Cerebellar cortex (tissue), 1 donor: ENCODE measurements at regions not wholly inside any gene's neighbourhood (a gene's known extent, or its start where the extent isn't known, plus 50 kb on each side); places are given as distances from the start of the nearest gene placed in this dataset.

ENCODE experiments used
- DNase-seq: peaks from one replicate; pipeline ENCODE4 v3.0.0-alpha.2; 2015; ENCODE audit warnings: low spot score

- DNase-seq: peak; percentile 53
Observed at GRCh38 chr18:34159691-34160185, 65.0 kb downstream of the NOL4 start.

- peak; percentile 83 for DNase-seq
Observed at GRCh38 chr18:34158881-34159690, 65.6 kb downstream of the NOL4 start.

DNA sequence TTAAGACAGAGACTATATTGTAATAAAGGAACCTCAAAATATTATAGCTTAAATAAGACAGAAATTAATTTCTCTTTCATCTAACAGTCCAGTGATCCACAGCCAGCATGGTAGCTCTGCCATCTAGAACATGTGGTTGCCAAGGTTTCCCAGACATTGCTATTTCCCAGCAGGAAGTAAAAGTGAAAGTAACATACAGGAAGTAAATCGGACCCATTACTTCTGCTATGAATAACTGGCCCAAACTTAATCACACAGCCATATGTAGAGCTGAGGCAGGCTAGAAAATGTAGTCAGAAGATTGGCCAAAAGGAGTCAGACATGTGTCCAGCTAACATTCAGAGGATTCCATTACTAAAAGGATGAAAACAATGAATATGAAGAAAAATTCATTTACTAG lies 71.0 kb downstream of the NOL4 start:
- no peak for DNase-seq

- no peak for DNase-seq
Observed at GRCh38 chr18:34131006-34131405, 93.7 kb downstream of the NOL4 start.

- DNase-seq: no peak
Observed at GRCh38 chr18:34128436-34128835, 96.3 kb downstream of the NOL4 start.

- no peak for DNase-seq
Observed at GRCh38 chr18:34126121-34126520, 98.6 kb downstream of the NOL4 start.

DNA sequence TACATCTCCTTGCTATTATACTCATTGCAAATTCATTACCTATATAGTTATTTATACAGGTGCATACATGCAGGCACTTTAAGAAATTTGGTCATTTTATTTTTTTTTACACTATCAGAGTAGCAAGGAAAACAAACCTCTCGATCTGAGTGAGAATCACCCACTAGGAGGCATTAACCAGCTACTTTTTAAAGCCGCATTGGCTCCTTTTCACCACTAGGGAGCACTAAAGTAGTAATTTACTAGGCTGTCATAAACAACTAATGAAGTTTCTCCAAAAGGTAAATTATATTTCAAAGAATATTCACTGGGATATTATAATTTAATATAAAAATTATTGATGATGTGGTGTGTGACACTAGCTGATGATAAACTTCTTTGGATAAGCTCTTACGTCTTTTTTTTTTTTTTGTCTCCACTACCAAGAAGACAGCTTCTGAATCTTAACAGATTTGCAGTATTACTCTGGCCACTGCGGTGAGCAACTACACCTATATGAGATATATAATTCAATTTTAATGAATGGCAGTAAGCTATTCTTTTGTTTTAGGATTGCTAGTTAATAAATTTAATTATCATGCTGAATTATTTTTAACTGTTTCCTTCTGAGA lies 101.9 kb downstream of the NOL4 start:
- DNase-seq: peak; percentile 75

DNA sequence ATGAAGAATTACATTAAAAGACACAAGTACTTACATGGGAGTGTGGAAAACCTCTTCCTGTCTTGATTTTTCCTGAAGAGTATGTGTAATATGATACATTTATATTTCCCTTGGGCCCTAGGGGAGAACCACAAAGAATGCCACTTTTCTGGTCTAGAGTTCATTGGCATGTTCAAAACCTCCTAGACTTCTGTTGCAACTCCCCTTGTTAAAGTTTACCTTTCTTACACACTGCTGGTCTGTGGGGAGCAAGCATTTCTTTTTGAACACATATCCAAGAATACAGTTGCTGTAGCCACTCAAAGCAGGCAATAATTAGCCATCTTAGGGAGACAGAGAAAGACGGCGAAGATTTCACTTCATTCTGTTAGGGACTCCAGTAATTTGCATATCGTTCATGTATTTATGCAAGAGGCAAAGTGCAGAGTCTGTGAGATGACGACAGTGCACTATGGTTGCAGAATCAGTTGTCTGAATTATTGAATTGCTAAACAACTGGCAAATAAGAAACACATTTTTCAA lies 103.5 kb downstream of the NOL4 start:
- DNase-seq: no peak

DNA sequence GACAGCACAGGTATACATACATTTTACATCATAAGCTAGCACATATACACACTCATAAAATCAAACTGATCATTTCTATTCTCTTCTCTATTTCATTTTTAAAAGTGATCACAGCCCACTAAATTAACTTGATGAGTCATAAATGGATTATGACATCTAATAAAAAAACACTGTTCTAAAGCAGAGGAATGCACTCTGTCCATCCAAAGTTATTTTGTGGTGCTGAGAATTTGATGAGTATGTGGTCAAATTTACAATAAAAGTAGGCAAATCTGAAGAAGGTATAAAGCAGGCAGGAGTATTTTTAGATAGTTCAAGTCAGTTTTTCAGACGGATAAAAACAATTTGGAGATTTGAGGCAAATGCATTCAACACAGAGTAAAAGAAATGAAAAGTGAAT lies 104.4 kb downstream of the NOL4 start:
- no peak for DNase-seq

GRCh38 chr18:34117319-34117718 lies 107.4 kb downstream of the NOL4 start:
- no peak for DNase-seq

GRCh38 chr18:34115409-34116081 lies 109.2 kb downstream of the NOL4 start:
- no peak for DNase-seq

DNA sequence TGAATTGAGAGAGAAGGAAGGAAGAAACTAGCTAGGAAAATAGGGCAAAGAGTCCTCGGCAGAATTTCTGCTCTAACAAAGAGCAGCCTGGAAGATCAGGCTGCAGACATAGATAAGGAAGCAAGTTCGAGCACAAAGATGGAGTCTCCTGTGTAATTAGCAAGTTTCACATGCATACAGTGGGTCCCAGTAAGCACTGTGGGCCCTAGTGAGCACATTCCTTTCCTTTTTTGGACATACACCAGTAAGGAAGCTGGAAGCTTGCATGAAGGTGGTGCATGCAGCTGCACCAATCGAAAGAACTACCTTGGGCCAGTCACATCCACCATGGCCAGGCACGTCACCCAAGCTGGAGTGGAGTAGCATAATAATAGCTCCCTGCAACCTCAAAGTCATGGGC lies 109.7 kb downstream of the NOL4 start:
- DNase-seq: no peak

GRCh38 chr18:34108206-34108605 lies 116.5 kb downstream of the NOL4 start:
- DNase-seq: no peak

- DNase-seq: no peak
Observed at GRCh38 chr18:34098109-34098508, 126.6 kb downstream of the NOL4 start.

GRCh38 chr18:34097312-34097711 lies 127.4 kb downstream of the NOL4 start:
- no peak for DNase-seq

GRCh38 chr18:34094148-34094547 lies 130.6 kb downstream of the NOL4 start:
- DNase-seq: no peak

GRCh38 chr18:34092796-34093195 lies 131.9 kb downstream of the NOL4 start:
- DNase-seq: no peak

GRCh38 chr18:34086370-34086769 lies 138.3 kb downstream of the NOL4 start:
- no peak for DNase-seq

DNA sequence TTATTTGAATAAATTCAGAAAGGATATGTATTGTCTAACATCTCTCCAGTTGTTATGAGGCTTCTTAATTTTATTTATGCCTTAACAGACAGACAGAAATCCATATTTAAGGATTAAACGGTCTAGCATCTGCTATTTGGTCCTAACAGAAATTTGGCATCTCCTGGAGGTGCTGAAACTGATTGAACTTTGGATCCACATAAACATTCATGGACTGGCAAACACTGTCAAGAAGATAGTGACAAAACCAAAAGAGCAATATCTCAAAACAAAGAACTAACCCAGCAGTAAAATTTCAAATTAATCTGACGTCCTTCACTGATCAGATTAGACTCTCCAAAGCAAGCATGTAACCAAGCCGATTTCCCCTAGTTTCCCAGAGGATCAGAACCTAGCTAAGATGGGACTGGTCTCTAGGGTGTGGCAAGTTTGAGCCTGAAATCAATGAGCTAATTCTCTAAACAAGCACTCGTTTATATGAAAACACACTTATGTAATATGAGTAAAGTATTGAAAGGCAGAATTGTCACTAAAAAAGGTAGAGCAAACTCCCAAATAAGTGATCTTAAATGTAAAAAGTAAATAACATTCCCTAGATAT lies 139.5 kb downstream of the NOL4 start:
- DNase-seq: no peak

DNA sequence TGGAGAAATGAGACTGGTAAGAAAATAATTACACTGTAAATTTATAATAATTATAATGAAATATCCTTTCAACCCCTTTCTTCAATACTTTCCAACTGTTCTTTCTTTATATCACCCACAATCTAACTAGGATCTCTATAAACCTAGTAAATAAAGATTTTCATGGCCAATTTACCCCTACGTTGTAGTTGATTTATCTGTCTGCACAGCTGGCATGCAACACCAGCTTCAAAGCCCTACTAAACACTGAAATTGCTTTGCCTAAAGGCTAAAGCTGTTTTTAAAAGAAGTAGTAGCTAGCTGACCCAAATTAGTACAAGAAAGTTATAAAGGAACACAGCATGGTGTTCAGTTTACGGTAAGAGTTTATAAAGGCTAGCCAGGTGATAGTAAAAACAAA lies 140.1 kb downstream of the NOL4 start:
- DNase-seq: no peak

DNA sequence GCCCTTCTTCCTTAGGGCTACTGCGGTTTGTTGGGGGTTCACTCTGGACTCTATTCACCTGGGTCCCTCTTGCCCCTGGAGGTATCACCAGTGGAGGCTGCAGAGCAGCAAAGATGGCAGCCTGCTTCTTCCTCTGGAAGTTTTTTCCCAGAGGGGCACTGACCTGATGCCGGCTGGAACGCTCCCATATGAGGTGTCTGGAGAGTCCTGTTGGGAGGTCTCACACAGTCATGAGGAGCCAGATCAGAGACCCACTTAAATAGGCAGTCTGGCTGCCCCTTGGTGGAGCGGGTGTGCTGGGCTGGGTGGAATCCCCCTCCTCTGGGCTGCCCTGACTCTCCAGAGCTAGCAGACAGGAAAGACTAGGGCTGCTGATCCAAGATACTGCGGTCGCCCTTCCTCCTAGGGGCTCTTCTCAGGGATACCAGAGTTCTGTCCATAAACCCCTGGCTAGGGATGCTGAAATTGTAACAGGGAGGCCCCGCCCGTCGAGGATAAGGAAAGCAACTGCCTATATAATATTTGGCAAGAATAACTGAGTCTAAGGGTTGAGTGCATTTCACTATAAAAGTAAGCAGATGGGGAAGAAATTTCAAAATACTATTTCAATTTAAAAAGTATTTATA lies 140.7 kb downstream of the NOL4 start:
- no peak for DNase-seq

GRCh38 chr18:34077599-34077998 lies 147.1 kb downstream of the NOL4 start:
- DNase-seq: no peak
